GM12878 (cell line): ENCODE measurements at regions not wholly inside any gene's neighbourhood (a gene's known extent, or its start where the extent isn't known, plus 50 kb on each side); places are given as distances from the start of the nearest gene placed in this dataset.

Source experiments
- ATAC-seq: fragments of 200-7000 bp; cut with Tn5 transposase; 3 replicates; pipeline ENCODE4 v1.9.1; 2020; ENCODE audit warnings: mild to moderate bottlenecking, moderate library complexity
- BruUV-seq: library from RNA; stranded (reverse); fragments of 400-500 nt; replicated peaks from 2 replicates; lab custom pipeline; 2021; lab: Mats Ljungman, UMichigan
- CTCF ChIA-PET: fragments of 300-600 bp; sonication (Branson Sonifier 250); formaldehyde crosslinking; extraction: SDS; loops from one replicate; lab custom pipeline; 2021; ENCODE audit warnings: inconsistent platforms; lab: Yijun Ruan, JAX
- POLR2A ChIA-PET: fragments of 350-600 bp; formaldehyde crosslinking; extraction: SDS; loops from one replicate; lab custom pipeline; 2021; ENCODE audit warnings: inconsistent platforms; lab: Charles Lee
- RAD21 ChIA-PET: fragments of 300-600 bp; sonication (Branson Sonifier 250); formaldehyde crosslinking; loops from one replicate; lab custom pipeline; 2023; ENCODE audit warnings: antibody characterized with exemption; ENCODE audit not compliant: unreplicated experiment; lab: Charles Lee
- SMC1A ChIA-PET: fragments of 300-600 bp; sonication (Branson Sonifier 250); formaldehyde crosslinking; loops from one replicate; lab custom pipeline; 2023; ENCODE audit not compliant: unreplicated experiment, uncharacterized antibody; lab: Charles Lee
- DNase-seq: peaks from one replicate; pipeline ENCODE4 v3.0.0-alpha.2; 2011; ENCODE audit warnings: low read depth, low spot score
- FAIRE-seq: peaks from 3 replicates; lab custom pipeline; 2011; peaks lifted over from hg19 to GRCh38; lab: Jason Lieb, UNC
- H2AFZ ChIP-seq: 2 replicates; pipeline ENCODE4 v1.6.0; 2011; ENCODE audit warnings: low read depth, low read length, control low read depth; ENCODE audit not compliant: control insufficient read depth
- H3K27ac ChIP-seq: 2 replicates; pipeline ENCODE4 v1.5.1; 2011; ENCODE audit warnings: control low read depth; ENCODE audit not compliant: control insufficient read depth, insufficient read depth
- H3K27me3 ChIP-seq, 2 experiments: replicated peaks in 1 of 2; 2 replicates each; pipeline versions ENCODE4 v1.6.0 to v1.6.1; 2011; ENCODE audit warnings: low read length in 1 of 2; ENCODE audit not compliant: control insufficient read depth in 2 of 2, insufficient read depth in 2 of 2
- H3K36me3 ChIP-seq, 2 experiments: 2 replicates each; pipeline ENCODE4 v1.5.1; 2011; ENCODE audit warnings: low read length in 1 of 2; ENCODE audit not compliant: control insufficient read depth in 2 of 2, insufficient read depth in 2 of 2
- H3K4me1 ChIP-seq: 2 replicates; pipeline ENCODE4 v1.6.1; 2011; ENCODE audit warnings: mild to moderate bottlenecking, low read length, moderate library complexity, mixed read lengths; ENCODE audit not compliant: control insufficient read depth, insufficient read depth
- H3K4me2 ChIP-seq: 2 replicates; pipeline ENCODE4 v1.6.0; 2011; ENCODE audit warnings: control low read depth; ENCODE audit not compliant: control insufficient read depth, insufficient read depth
- H3K4me3 ChIP-seq: fragments of 200-600 bp; sonication (generic); 2 replicates; pipeline ENCODE4 v1.5.1; 2016
- H3K79me2 ChIP-seq: 2 replicates; pipeline ENCODE4 v1.6.0; 2011; ENCODE audit warnings: low read length; ENCODE audit not compliant: control insufficient read depth, insufficient read depth
- H3K9ac ChIP-seq: 2 replicates; pipeline ENCODE4 v1.8.0; 2011; ENCODE audit warnings: low read length, control low read depth, mixed read lengths; ENCODE audit not compliant: control insufficient read depth, insufficient read depth
- H3K9me3 ChIP-seq: replicated peaks from 3 replicates; pipeline ENCODE4 v1.5.1; 2011; ENCODE audit warnings: mild to moderate bottlenecking, low read length; ENCODE audit not compliant: control insufficient read depth, insufficient read depth
- H4K20me1 ChIP-seq: 2 replicates; pipeline ENCODE4 v1.6.0; 2011; ENCODE audit not compliant: control insufficient read depth, insufficient read depth
- CBFB ChIP-seq: IDR thresholded peaks from 2 replicates; pipeline ENCODE4 v1.6.1; 2016; ENCODE audit warnings: antibody characterized with exemption, low read depth
- CEBPZ ChIP-seq: fragments of 150-350 bp; IDR thresholded peaks from 2 replicates; pipeline ENCODE4 v1.6.1; 2016; ENCODE audit warnings: low read depth, low read length
- IKZF2 ChIP-seq, 2 experiments: fragments of 450-650 bp; IDR thresholded peaks; 2 replicates each; pipeline ENCODE4 v1.6.1; 2017; ENCODE audit warnings: mild to moderate bottlenecking in 2 of 2, moderate library complexity in 2 of 2
- JUNB ChIP-seq: IDR thresholded peaks from 2 replicates; pipeline ENCODE4 v1.6.1; 2016; ENCODE audit warnings: antibody characterized with exemption, mild to moderate bottlenecking
- MLLT1 ChIP-seq: fragments of 450-650 bp; IDR thresholded peaks from 2 replicates; pipeline ENCODE4 v1.6.1; 2016; ENCODE audit warnings: mild to moderate bottlenecking
- NFXL1 ChIP-seq: fragments of 450-650 bp; IDR thresholded peaks from 2 replicates; pipeline ENCODE4 v1.6.1; 2017; ENCODE audit warnings: antibody characterized with exemption, mild to moderate bottlenecking, borderline replicate concordance
- PML ChIP-seq: IDR thresholded peaks from 2 replicates; pipeline ENCODE4 v1.6.1; 2012; ENCODE audit warnings: low read length, inconsistent platforms
- POLR2AphosphoS5 ChIP-seq: IDR thresholded peaks from 2 replicates; pipeline ENCODE4 v1.6.1; 2011; ENCODE audit warnings: mild to moderate bottlenecking, low read length, inconsistent platforms
- SKIL ChIP-seq: fragments of 450-650 bp; IDR thresholded peaks from 2 replicates; pipeline ENCODE4 v1.6.1; 2017; ENCODE audit warnings: mild to moderate bottlenecking, low read depth, inconsistent platforms; ENCODE audit not compliant: poor library complexity, severe bottlenecking
- SMC3 ChIP-seq: IDR thresholded peaks from 2 replicates; pipeline ENCODE4 v1.6.1; 2011; ENCODE audit warnings: low read length, improper control_type of control experiment, borderline replicate concordance
- SPI1 ChIP-seq: IDR thresholded peaks from 2 replicates; pipeline ENCODE4 v1.6.1; 2011; ENCODE audit warnings: low read depth, mild to moderate bottlenecking, low read length, moderate library complexity, borderline replicate concordance; ENCODE audit not compliant: insufficient read depth
- STAT1 ChIP-seq: fragments of 450-650 bp; conservative IDR thresholded peaks from 2 replicates; pipeline ENCODE4 v1.6.1; 2014; ENCODE audit warnings: antibody characterized with exemption, mild to moderate bottlenecking
- WRNIP1 ChIP-seq: IDR thresholded peaks from 2 replicates; pipeline ENCODE4 v1.6.1; 2011; ENCODE audit warnings: low read depth, low read length, improper control_type of control experiment, borderline replicate concordance
- YY1 ChIP-seq: IDR thresholded peaks from 2 replicates; pipeline ENCODE4 v1.6.1; 2011; ENCODE audit warnings: low read depth, mild to moderate bottlenecking, low read length
- ZNF687 ChIP-seq: fragments of 450-650 bp; IDR thresholded peaks from 2 replicates; pipeline ENCODE4 v1.6.1; 2017; ENCODE audit warnings: mild to moderate bottlenecking, moderate library complexity
- WGBS: methylation state at CpG from one replicate; pipeline ENCODE4 v1.1.6; 2016; ENCODE audit warnings: low lambda C conversion rate; ENCODE audit not compliant: insufficient replicate concordance, insufficient coverage; ENCODE audit errors: missing lambda C conversion rate; 5-methylcytosine and 5-hydroxymethylcytosine counted together
- in situ Hi-C: fragments of 300-500 bp; cut with MboI; formaldehyde crosslinking; loops from 9 replicates; pipeline ENCODE4 v1.14.3; 2018; ENCODE audit warnings: mixed read lengths
- intact Hi-C: fragments of 100-400 bp; cut with micrococcal nuclease; formaldehyde crosslinking; loops from one replicate; pipeline ENCODE4 v1.14.2; 2022; ENCODE audit not compliant: unreplicated experiment

GRCh38 chr19:32058131-32058530 lies 287.3 kb upstream of the ZNF507 start:
- H3K4me1 ChIP-seq, result no peaks in the 10 kb centered on the region
- H3K36me3 ChIP-seq, result no peaks in the 10 kb centered on the region
- H3K27me3 ChIP-seq, result no peaks in the 10 kb centered on the region
- H2AFZ ChIP-seq, result no peak overlapping the region
- FAIRE-seq (no peak), DNase-seq (no peak), ATAC-seq (no peak)
- H3K27ac ChIP-seq, result no peak overlapping the region
- ChIA-PET CTCF (no interaction called here), SMC1A (no interaction called here), POLR2A (no interaction called here), RAD21 (no interaction called here)
- intact Hi-C loops (no loop called here), in situ Hi-C loops (no loop called here)
- 11% methylated on average over 1 of the region's 1 CpG for WGBS
- no TSS peak for BruUV-seq
- H3K4me3 ChIP-seq, result no peak overlapping the region
- no peaks in the 10 kb centered on the region for H3K79me2 ChIP-seq
- no peak overlapping the region for H3K4me2 ChIP-seq
- H3K9me3 ChIP-seq, result no peaks in the 10 kb centered on the region; the same call in 2 of the 3 replicates
- no peaks in the 10 kb centered on the region for H4K20me1 ChIP-seq
- H3K9ac ChIP-seq, result no peak overlapping the region
- TF ChIP-seq NFXL1 (no peak), IKZF2 (IDR thresholded peaks at IDR 0.05) (no peak), MLLT1 (no peak), SKIL (no peak), ZNF687 (no peak), PML (no peak), JUNB (no peak), SPI1 (no peak), WRNIP1 (no peak), POLR2AphosphoS5 (no peak), STAT1 (no peak), CBFB (no peak), SMC3 (no peak), YY1 (no peak), CEBPZ (no peak)
